C4-2B (cell line): ENCODE measurements at regions not wholly inside any gene's neighbourhood (a gene's known extent, or its start where the extent isn't known, plus 50 kb on each side); places are given as distances from the start of the nearest gene placed in this dataset.

Experiments used
- CTCF ChIP-seq: fragments of 450-650 bp; conservative IDR thresholded peaks from 2 replicates; pipeline ENCODE4 v1.5.1; 2017; ENCODE audit warnings: mild to moderate bottlenecking
- ZFX ChIP-seq: fragments of 450-650 bp; IDR thresholded peaks from 2 replicates; pipeline ENCODE4 v1.6.1; 2017

DNA sequence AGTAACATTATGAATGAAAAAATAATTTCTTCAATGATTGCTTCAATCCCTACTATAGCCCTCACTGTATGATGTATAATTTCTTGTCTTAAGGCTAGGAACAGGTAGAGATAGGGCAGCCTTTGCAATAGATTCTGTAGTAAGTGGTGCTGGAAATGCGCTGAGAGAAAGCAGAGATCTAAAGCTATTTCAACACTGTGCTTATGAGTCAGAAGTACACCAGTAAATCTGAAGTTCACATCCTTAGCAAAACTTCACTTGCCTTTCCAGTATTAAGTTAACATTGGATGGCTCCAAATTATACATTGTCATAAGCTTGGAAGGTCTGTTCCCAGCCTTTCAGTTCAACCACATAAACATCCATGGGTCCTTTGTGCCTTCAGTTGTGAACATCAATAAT is 178.2 kb upstream of the EPHA4 start:
- TF ChIP-seq CTCF (no peak), ZFX (no peak)
